CD4-positive, alpha-beta T cell (primary cell): ENCODE measurements at regions not wholly inside any gene's neighbourhood (a gene's known extent, or its start where the extent isn't known, plus 50 kb on each side); places are given as distances from the start of the nearest gene placed in this dataset.
"Not testable (repeated sequence)": the region's sequence is repeated elsewhere in the genome, so short reads cannot be mapped to it uniquely, and the experiment has no call there.

ENCODE experiments used
- ATAC-seq: fragments of 200-7000 bp; cut with Tn5 transposase; one replicate; pipeline ENCODE4 v1.10.0; 2022; ENCODE audit warnings: mild to moderate bottlenecking; ENCODE audit not compliant: poor library complexity
- CTCF ChIA-PET: fragments of 350-600 bp; sonication (Branson Sonifier 250); formaldehyde crosslinking; loops from one replicate; lab custom pipeline; 2021; ENCODE audit warnings: antibody characterized with exemption, inconsistent platforms; lab: Charles Lee
- POLR2A ChIA-PET: fragments of 350-600 bp; sonication (Branson Sonifier 250); formaldehyde crosslinking; loops from one replicate; lab custom pipeline; 2021; ENCODE audit warnings: antibody characterized with exemption, inconsistent platforms; lab: Charles Lee
- DNase-seq, 14 experiments: peaks; one replicate each; pipeline ENCODE4 v3.0.0-alpha.2; 2013 to 2020; ENCODE audit warnings: mixed read lengths in 2 of 14
- H3K27ac ChIP-seq, 2 donors: one replicate each; pipeline versions ENCODE4 v1.5.1 to v1.7.0; 2013; ENCODE audit warnings: low read length in 2 of 2, low read depth in 1 of 2, mild to moderate bottlenecking in 1 of 2
- H3K27me3 ChIP-seq, 2 experiments: 1 replicate in 1 of 2; 2 replicates in 1 of 2; pipeline versions ENCODE4 v1.6.1 to v1.7.0; 2013; ENCODE audit warnings: low read length in 2 of 2, control low read depth in 1 of 2, mild to moderate bottlenecking in 1 of 2, moderate library complexity in 1 of 2; ENCODE audit not compliant: insufficient read depth in 2 of 2, control insufficient read depth in 1 of 2
- H3K36me3 ChIP-seq: one replicate; pipeline ENCODE4 v1.6.1; 2013; ENCODE audit warnings: low read length, control low read depth; ENCODE audit not compliant: insufficient read depth
- H3K4me1 ChIP-seq: one replicate; pipeline ENCODE4 v1.6.1; 2013; ENCODE audit warnings: low read length, control low read depth; ENCODE audit not compliant: insufficient read depth
- H3K4me3 ChIP-seq: one replicate; pipeline ENCODE4 v1.5.1; 2013; ENCODE audit warnings: mild to moderate bottlenecking, low read length, moderate library complexity
- H3K9me3 ChIP-seq, 2 experiments: 1 replicate in 1 of 2; 2 replicates in 1 of 2; pipeline versions ENCODE4 v1.6.1 to v1.7.0; 2013; ENCODE audit warnings: low read length in 2 of 2, mild to moderate bottlenecking in 2 of 2, control low read depth in 1 of 2, moderate library complexity in 1 of 2; ENCODE audit not compliant: control insufficient read depth in 1 of 2, insufficient read depth in 1 of 2
- H3K27ac Mint-ChIP-seq: one replicate; pipeline ENCODE4 v1.8.0; 2020; ENCODE audit warnings: mixed read lengths
- H3K27me3 Mint-ChIP-seq: one replicate; pipeline ENCODE4 v1.8.0; 2021; ENCODE audit warnings: mixed read lengths
- H3K36me3 Mint-ChIP-seq: one replicate; pipeline ENCODE4 v1.8.0; 2021; ENCODE audit warnings: low read depth, mixed read lengths
- H3K4me1 Mint-ChIP-seq: one replicate; pipeline ENCODE4 v1.8.0; 2021; ENCODE audit warnings: low read depth, mixed read lengths
- H3K4me3 Mint-ChIP-seq: one replicate; pipeline ENCODE4 v1.8.0; 2020; ENCODE audit warnings: mild to moderate bottlenecking, mixed read lengths
- H3K9me3 Mint-ChIP-seq: one replicate; pipeline ENCODE4 v1.8.0; 2020; ENCODE audit warnings: mixed read lengths
- intact Hi-C, 2 experiments: fragments of 100-400 bp; cut with DNase I in 1 of 2; cut with micrococcal nuclease in 1 of 2; formaldehyde crosslinking; loops; one replicate each; pipeline versions ENCODE4 v1.15.1 to v1.9.0; 2023 to 2025; cut with DNase I, micrococcal nuclease
- TF ChIP-seq, protein P1 (sequence below): fragments of 200-600 bp; IDR thresholded peaks from one replicate; pipeline ENCODE4 v1.8.0; 2022; ENCODE audit warnings: antibody characterized with exemption, mild to moderate bottlenecking

DNA sequence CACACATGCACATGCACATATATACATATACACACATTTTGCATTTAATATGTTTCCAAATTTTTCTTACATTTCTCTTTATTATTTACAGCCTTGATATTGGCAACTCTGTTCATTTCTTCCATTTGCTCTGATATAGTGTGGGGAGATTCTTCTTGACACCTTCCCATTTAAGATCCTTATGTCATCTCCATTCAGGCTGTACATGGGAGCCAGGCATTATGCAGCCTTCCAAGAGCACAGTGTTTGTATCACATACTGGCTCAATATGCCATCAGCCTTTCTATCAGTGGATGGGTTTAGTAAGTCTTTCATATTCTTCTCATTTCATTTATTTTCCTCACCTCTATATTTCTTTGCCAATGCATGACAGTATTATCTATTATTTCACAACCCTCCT is 372.3 kb upstream of the FTMT start:
- H3K4me3 Mint-ChIP-seq, result no peak overlapping the region
- no peaks in the 10 kb centered on the region for H3K27me3 Mint-ChIP-seq
- no peak for ATAC-seq
- intact Hi-C loops, result no loop called here
- no peaks in the 10 kb centered on the region for H3K4me1 Mint-ChIP-seq
- TF ChIP-seq, protein P1, sequence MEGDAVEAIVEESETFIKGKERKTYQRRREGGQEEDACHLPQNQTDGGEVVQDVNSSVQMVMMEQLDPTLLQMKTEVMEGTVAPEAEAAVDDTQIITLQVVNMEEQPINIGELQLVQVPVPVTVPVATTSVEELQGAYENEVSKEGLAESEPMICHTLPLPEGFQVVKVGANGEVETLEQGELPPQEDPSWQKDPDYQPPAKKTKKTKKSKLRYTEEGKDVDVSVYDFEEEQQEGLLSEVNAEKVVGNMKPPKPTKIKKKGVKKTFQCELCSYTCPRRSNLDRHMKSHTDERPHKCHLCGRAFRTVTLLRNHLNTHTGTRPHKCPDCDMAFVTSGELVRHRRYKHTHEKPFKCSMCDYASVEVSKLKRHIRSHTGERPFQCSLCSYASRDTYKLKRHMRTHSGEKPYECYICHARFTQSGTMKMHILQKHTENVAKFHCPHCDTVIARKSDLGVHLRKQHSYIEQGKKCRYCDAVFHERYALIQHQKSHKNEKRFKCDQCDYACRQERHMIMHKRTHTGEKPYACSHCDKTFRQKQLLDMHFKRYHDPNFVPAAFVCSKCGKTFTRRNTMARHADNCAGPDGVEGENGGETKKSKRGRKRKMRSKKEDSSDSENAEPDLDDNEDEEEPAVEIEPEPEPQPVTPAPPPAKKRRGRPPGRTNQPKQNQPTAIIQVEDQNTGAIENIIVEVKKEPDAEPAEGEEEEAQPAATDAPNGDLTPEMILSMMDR, result no peak
- no peak for DNase-seq
- no peak overlapping the region for H3K27ac Mint-ChIP-seq
- H3K36me3 Mint-ChIP-seq, result no peaks in the 10 kb centered on the region
- ChIA-PET CTCF (no interaction called here), POLR2A (no interaction called here)
- no peaks in the 10 kb centered on the region for H3K36me3 ChIP-seq
- H3K27ac ChIP-seq, result no peak overlapping the region
- H3K4me3 ChIP-seq, result no peak overlapping the region
- H3K4me1 ChIP-seq, result no peaks in the 10 kb centered on the region
- no peaks in the 10 kb centered on the region for H3K27me3 ChIP-seq
- no peaks in the 10 kb centered on the region for H3K9me3 ChIP-seq
- H3K9me3 Mint-ChIP-seq, result peaks cover 4% of the 10 kb centered on the region

DNA sequence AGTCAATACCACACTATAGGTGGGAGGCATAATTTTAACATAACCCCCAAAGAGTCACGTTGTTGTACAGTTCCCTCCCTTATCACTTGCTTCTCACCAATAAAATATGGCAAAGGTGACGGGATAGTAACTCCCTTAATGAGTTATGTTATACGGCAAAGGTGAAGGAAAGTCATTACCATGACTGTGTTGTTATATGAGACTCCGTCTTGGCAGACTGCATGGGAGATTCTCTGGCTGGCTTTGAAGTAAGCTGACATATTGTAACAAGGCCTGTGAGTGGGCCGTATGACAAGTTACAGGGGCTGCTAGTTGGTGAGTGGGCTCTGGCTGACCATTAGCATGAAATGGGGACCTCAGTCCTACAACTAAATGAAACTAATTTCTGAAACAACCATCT is 366.4 kb upstream of the FTMT start:
- Histone ChIP-seq H3K27ac (no peak overlapping the region), H3K9me3 (no peaks in the 10 kb centered on the region), H3K27me3 (no peaks in the 10 kb centered on the region), H3K36me3 (no peaks in the 10 kb centered on the region), H3K4me1 (no peaks in the 10 kb centered on the region), H3K4me3 (no peak overlapping the region)
- POLR2A ChIA-PET, result no interaction called here
- CTCF ChIA-PET, result no interaction called here
- TF ChIP-seq, protein P1, result no peak
- no peak for DNase-seq
- intact Hi-C loops, result no loop called here
- Mint-ChIP-seq H3K4me1 (no peaks in the 10 kb centered on the region), H3K27me3 (no peaks in the 10 kb centered on the region), H3K9me3 (no peaks in the 10 kb centered on the region), H3K27ac (no peak overlapping the region), H3K4me3 (no peak overlapping the region), H3K36me3 (no peaks in the 10 kb centered on the region)
- ATAC-seq, result no peak

DNA sequence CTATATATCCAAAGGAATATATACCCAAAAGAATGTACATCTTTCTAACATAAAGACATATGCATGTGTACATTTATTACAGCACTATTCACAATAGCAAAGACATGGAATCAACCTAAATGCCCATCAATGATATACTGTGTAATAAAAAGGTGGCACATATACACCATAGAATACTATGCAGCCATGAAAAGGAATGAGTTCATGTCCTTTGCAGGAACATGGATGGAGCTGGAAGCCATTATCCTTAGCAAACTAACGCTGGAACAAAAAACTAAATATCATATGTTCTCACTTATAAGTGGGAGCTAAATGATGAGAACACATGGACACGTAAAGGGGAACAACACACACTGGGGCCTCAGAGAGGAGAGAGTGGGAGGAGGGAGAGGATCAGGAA is 365.7 kb upstream of the FTMT start:
- H3K4me3 ChIP-seq, DNase-seq, POLR2A ChIA-PET, H3K9me3 Mint-ChIP-seq, H3K36me3 ChIP-seq, H3K27ac Mint-ChIP-seq, H3K27ac ChIP-seq, H3K4me1 ChIP-seq, H3K4me1 Mint-ChIP-seq, ATAC-seq, H3K36me3 Mint-ChIP-seq, intact Hi-C loops, H3K9me3 ChIP-seq, H3K4me3 Mint-ChIP-seq, H3K27me3 Mint-ChIP-seq, CTCF ChIA-PET, H3K27me3 ChIP-seq: not testable (repeated sequence)

DNA sequence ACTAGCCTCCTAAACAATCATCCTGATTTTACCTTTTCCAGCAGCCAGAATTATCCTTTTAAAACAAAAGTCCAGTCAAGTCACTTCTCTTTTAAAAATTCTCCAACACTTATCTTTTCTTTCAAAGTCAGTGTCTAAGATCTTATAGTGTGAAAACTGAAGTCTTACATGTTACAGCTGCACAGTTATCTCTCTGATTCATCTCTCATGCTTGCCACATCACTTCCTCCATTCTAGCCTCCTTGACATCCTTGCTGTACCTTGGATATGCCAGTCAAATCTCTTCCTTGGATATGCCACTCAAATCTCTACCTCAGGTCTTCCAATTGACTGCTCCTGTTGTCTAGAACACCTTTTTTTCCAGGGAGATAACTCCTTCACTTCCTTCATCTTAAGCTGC is 361.7 kb upstream of the FTMT start:
- TF ChIP-seq, protein P1, result no peak
- H3K9me3 ChIP-seq, result no peaks in the 10 kb centered on the region
- no peak for DNase-seq
- H3K9me3 Mint-ChIP-seq, result no peaks in the 10 kb centered on the region
- ChIA-PET CTCF (no interaction called here), POLR2A (no interaction called here)
- no peaks in the 10 kb centered on the region for H3K36me3 Mint-ChIP-seq
- no peaks in the 10 kb centered on the region for H3K27me3 ChIP-seq
- no peak overlapping the region for H3K4me3 Mint-ChIP-seq
- no peaks in the 10 kb centered on the region for H3K4me1 ChIP-seq
- intact Hi-C loops, result no loop called here
- H3K4me3 ChIP-seq, result no peak overlapping the region
- H3K27me3 Mint-ChIP-seq, result no peaks in the 10 kb centered on the region
- ATAC-seq, result no peak
- H3K27ac ChIP-seq, result no peak overlapping the region
- H3K4me1 Mint-ChIP-seq, result no peaks in the 10 kb centered on the region
- H3K36me3 ChIP-seq, result no peaks in the 10 kb centered on the region
- H3K27ac Mint-ChIP-seq, result no peak overlapping the region
